GM12874 (cell line): ENCODE measurements at regions not wholly inside any gene's neighbourhood (a gene's known extent, or its start where the extent isn't known, plus 50 kb on each side); places are given as distances from the start of the nearest gene placed in this dataset.
A peak's percentile ranks its signal among the peaks of the same experiment; 100 is the strongest.

Experiments
- CTCF ChIP-seq: IDR thresholded peaks from 2 replicates; pipeline ENCODE4 v1.5.1; 2011; ENCODE audit warnings: low read depth, mild to moderate bottlenecking, control low read depth, low read length, moderate library complexity; ENCODE audit not compliant: insufficient read depth

- TF ChIP-seq CTCF = no peak
These were observed 165.7 kb upstream of the SLC14A2 start for GRCh38 chr18:45449418-45450227.

- 0 out of 2 replicates have a peak, but pooled peaks have one; percentile 5 for TF ChIP-seq CTCF
These were observed 158.9 kb upstream of the SLC14A2 start for GRCh38 chr18:45456090-45457021.

GRCh38 chr18:45458033-45458432 lies 157.2 kb upstream of the SLC14A2 start:
- TF ChIP-seq CTCF = no peak

GRCh38 chr18:45462179-45462578 lies 153.1 kb upstream of the SLC14A2 start:
- no peak for TF ChIP-seq CTCF

- no peak for TF ChIP-seq CTCF
These were observed 151.8 kb upstream of the SLC14A2 start for GRCh38 chr18:45463451-45463850.

GRCh38 chr18:45464619-45465018 lies 150.7 kb upstream of the SLC14A2 start:
- no peak for TF ChIP-seq CTCF

GRCh38 chr18:45467293-45467692 lies 148.0 kb upstream of the SLC14A2 start:
- no peak for TF ChIP-seq CTCF
